Stimulated activated naive CD8-positive, alpha-beta T cell treated with anti-CD3 and anti-CD28 coated beads, Interleukin-15, Interleukin-2, amounts not matched to agents 100 ng/mL and 50 ng/mL, for 24 hours (primary cell): ENCODE measurements at regions not wholly inside any gene's neighbourhood (a gene's known extent, or its start where the extent isn't known, plus 50 kb on each side); places are given as distances from the start of the nearest gene placed in this dataset.

Source experiments
- H3K27ac Mint-ChIP-seq: one replicate; pipeline ENCODE4 v1.8.0; 2021; ENCODE audit warnings: mild to moderate bottlenecking, mixed read lengths
- H3K27me3 Mint-ChIP-seq: one replicate; pipeline ENCODE4 v1.8.0; 2021; ENCODE audit warnings: mixed read lengths
- H3K36me3 Mint-ChIP-seq: one replicate; pipeline ENCODE4 v1.8.0; 2021; ENCODE audit warnings: low read depth, mixed read lengths
- H3K4me1 Mint-ChIP-seq: one replicate; pipeline ENCODE4 v1.8.0; 2021; ENCODE audit warnings: low read depth, mixed read lengths
- H3K4me3 Mint-ChIP-seq: one replicate; pipeline ENCODE4 v1.8.0; 2021; ENCODE audit warnings: mild to moderate bottlenecking, mixed read lengths
- H3K9me3 Mint-ChIP-seq: one replicate; pipeline ENCODE4 v1.8.0; 2021; ENCODE audit warnings: mixed read lengths

GRCh38 chr6:21970569-21971300, 326.1 kb downstream of the PRL start:
- H3K4me1 Mint-ChIP-seq: no peaks in the 10 kb centered on the region
- H3K4me3 Mint-ChIP-seq: no peak overlapping the region
- no peaks in the 10 kb centered on the region for H3K9me3 Mint-ChIP-seq
- H3K27ac Mint-ChIP-seq: no peak overlapping the region
- H3K27me3 Mint-ChIP-seq: no peaks in the 10 kb centered on the region
- no peaks in the 10 kb centered on the region for H3K36me3 Mint-ChIP-seq

GRCh38 chr6:21971541-21971940, 325.3 kb downstream of the PRL start:
- Mint-ChIP-seq H3K27me3 (no peaks in the 10 kb centered on the region), H3K27ac (no peak overlapping the region), H3K4me3 (no peak overlapping the region), H3K9me3 (no peaks in the 10 kb centered on the region), H3K4me1 (no peaks in the 10 kb centered on the region), H3K36me3 (no peaks in the 10 kb centered on the region)

- H3K27me3 Mint-ChIP-seq: no peaks in the 10 kb centered on the region
- no peaks in the 10 kb centered on the region for H3K9me3 Mint-ChIP-seq
- H3K4me1 Mint-ChIP-seq: no peaks in the 10 kb centered on the region
Measured at GRCh38 chr6:21972516-21972915, 324.3 kb downstream of the PRL start.

GRCh38 chr6:21977346-21977745, 319.5 kb downstream of the PRL start:
- H3K4me1 Mint-ChIP-seq: no peaks in the 10 kb centered on the region
- no peak overlapping the region for H3K27ac Mint-ChIP-seq
- H3K36me3 Mint-ChIP-seq: no peaks in the 10 kb centered on the region
- no peak overlapping the region for H3K4me3 Mint-ChIP-seq
- no peaks in the 10 kb centered on the region for H3K9me3 Mint-ChIP-seq
- no peaks in the 10 kb centered on the region for H3K27me3 Mint-ChIP-seq

More at GRCh38 chr6:21972516-21972915, 324.3 kb downstream of the PRL start:
- Mint-ChIP-seq H3K4me3 (no peak overlapping the region), H3K27ac (no peak overlapping the region), H3K36me3 (no peaks in the 10 kb centered on the region)

GRCh38 chr6:21981235-21981833, 315.5 kb downstream of the PRL start:
- no peaks in the 10 kb centered on the region for H3K9me3 Mint-ChIP-seq
- H3K36me3 Mint-ChIP-seq: no peaks in the 10 kb centered on the region
- H3K4me1 Mint-ChIP-seq: no peaks in the 10 kb centered on the region
- no peaks in the 10 kb centered on the region for H3K27me3 Mint-ChIP-seq
- no peak overlapping the region for H3K27ac Mint-ChIP-seq
- H3K4me3 Mint-ChIP-seq: no peak overlapping the region

GRCh38 chr6:21984135-21984534, 312.7 kb downstream of the PRL start:
- Mint-ChIP-seq H3K9me3 (no peaks in the 10 kb centered on the region), H3K4me1 (peaks cover 15% of the 10 kb centered on the region), H3K27me3 (no peaks in the 10 kb centered on the region), H3K27ac (no peak overlapping the region), H3K4me3 (no peak overlapping the region), H3K36me3 (no peaks in the 10 kb centered on the region)

GRCh38 chr6:21984561-21984960, 312.3 kb downstream of the PRL start:
- Mint-ChIP-seq H3K4me1 (peaks cover 15% of the 10 kb centered on the region), H3K4me3 (no peak overlapping the region), H3K9me3 (no peaks in the 10 kb centered on the region), H3K36me3 (no peaks in the 10 kb centered on the region), H3K27ac (no peak overlapping the region), H3K27me3 (no peaks in the 10 kb centered on the region)

- no peaks in the 10 kb centered on the region for H3K9me3 Mint-ChIP-seq
- no peaks in the 10 kb centered on the region for H3K27me3 Mint-ChIP-seq
- no peak overlapping the region for H3K4me3 Mint-ChIP-seq
- no peaks in the 10 kb centered on the region for H3K36me3 Mint-ChIP-seq
- peaks cover 15% of the 10 kb centered on the region for H3K4me1 Mint-ChIP-seq
- H3K27ac Mint-ChIP-seq: no peak overlapping the region
Measured at GRCh38 chr6:21985904-21986303, 310.9 kb downstream of the PRL start.

GRCh38 chr6:21986703-21987102, 310.1 kb downstream of the PRL start:
- Mint-ChIP-seq H3K9me3 (no peaks in the 10 kb centered on the region), H3K4me1 (peaks cover 15% of the 10 kb centered on the region), H3K36me3 (no peaks in the 10 kb centered on the region), H3K4me3 (no peak overlapping the region), H3K27ac (no peak overlapping the region), H3K27me3 (no peaks in the 10 kb centered on the region)

GRCh38 chr6:21987501-21987957, 309.3 kb downstream of the PRL start:
- Mint-ChIP-seq H3K36me3 (no peaks in the 10 kb centered on the region), H3K27ac (no peak overlapping the region), H3K27me3 (no peaks in the 10 kb centered on the region), H3K4me1 (peaks cover 18% of the 10 kb centered on the region), H3K4me3 (peak overlapping the region; percentile 3), H3K9me3 (no peaks in the 10 kb centered on the region)

- Mint-ChIP-seq H3K4me3 (no peak overlapping the region), H3K36me3 (no peaks in the 10 kb centered on the region), H3K4me1 (peaks cover 18% of the 10 kb centered on the region), H3K27me3 (no peaks in the 10 kb centered on the region), H3K27ac (no peak overlapping the region), H3K9me3 (no peaks in the 10 kb centered on the region)
Measured at GRCh38 chr6:21990577-21990976, 306.3 kb downstream of the PRL start.

GRCh38 chr6:21992178-21992967, 304.5 kb downstream of the PRL start:
- H3K9me3 Mint-ChIP-seq: no peaks in the 10 kb centered on the region
- H3K36me3 Mint-ChIP-seq: no peaks in the 10 kb centered on the region
- no peak overlapping the region for H3K27ac Mint-ChIP-seq
- H3K4me3 Mint-ChIP-seq: no peak overlapping the region
- H3K27me3 Mint-ChIP-seq: no peaks in the 10 kb centered on the region
- peaks cover 11% of the 10 kb centered on the region for H3K4me1 Mint-ChIP-seq

GRCh38 chr6:21993841-21994240, 303.0 kb downstream of the PRL start:
- H3K27ac Mint-ChIP-seq: no peak overlapping the region
- no peaks in the 10 kb centered on the region for H3K36me3 Mint-ChIP-seq
- H3K4me1 Mint-ChIP-seq: peaks cover 4% of the 10 kb centered on the region
- no peaks in the 10 kb centered on the region for H3K9me3 Mint-ChIP-seq
- no peaks in the 10 kb centered on the region for H3K27me3 Mint-ChIP-seq
- no peak overlapping the region for H3K4me3 Mint-ChIP-seq

GRCh38 chr6:21994821-21995220, 302.0 kb downstream of the PRL start:
- peaks cover 4% of the 10 kb centered on the region for H3K4me1 Mint-ChIP-seq

GRCh38 chr6:21995318-21995717, 301.5 kb downstream of the PRL start:
- peaks cover 4% of the 10 kb centered on the region for H3K4me1 Mint-ChIP-seq
- H3K4me3 Mint-ChIP-seq: no peak overlapping the region
- H3K9me3 Mint-ChIP-seq: no peaks in the 10 kb centered on the region
- H3K27me3 Mint-ChIP-seq: no peaks in the 10 kb centered on the region
- H3K36me3 Mint-ChIP-seq: no peaks in the 10 kb centered on the region
- no peak overlapping the region for H3K27ac Mint-ChIP-seq

More at GRCh38 chr6:21994821-21995220, 302.0 kb downstream of the PRL start:
- Mint-ChIP-seq H3K27ac (no peak overlapping the region), H3K36me3 (no peaks in the 10 kb centered on the region), H3K4me3 (no peak overlapping the region), H3K9me3 (no peaks in the 10 kb centered on the region), H3K27me3 (no peaks in the 10 kb centered on the region)
